ENCODE measurements at regions not wholly inside any gene's neighbourhood (a gene's known extent, or its start where the extent isn't known, plus 50 kb on each side); places are given as distances from the start of the nearest gene placed in this dataset.

- H3K79me1 ChIP-seq (ENCODE audit: low read depth, low read length): no peaks in the 10 kb centered on the region
- no peaks in the 10 kb centered on the region for H4K20me1 ChIP-seq (replicated peaks in 1 of 2; ENCODE audit: control insufficient read depth in 1 of 2, insufficient read depth in 2 of 2, low read length in 2 of 2)
- H4K8ac ChIP-seq (ENCODE audit: extremely low read depth, insufficient read depth, low read length): no peak overlapping the region
- ChIA-PET POLR2A (ENCODE audit: partially characterized antibody) (no interaction called here), CTCF (ENCODE audit: partially characterized antibody) (interaction anchor here (1.2 to 2.5 kb wide), 2 partner anchors 12 to 18 kb away, joined by 3 to 9 read pairs; no protein-coding TSS in a partner anchor)
- no peak overlapping the region for H4K91ac ChIP-seq (replicated peaks; ENCODE audit: insufficient read length, low read length)
- no peak overlapping the region for H2BK20ac ChIP-seq (ENCODE audit: low read length)
- H3K79me2 ChIP-seq (ENCODE audit: control insufficient read depth in 1 of 2, insufficient read depth in 2 of 2, low read length in 2 of 2): no peaks in the 10 kb centered on the region
- H3K4me2 ChIP-seq (ENCODE audit: insufficient read depth in 1 of 2, low read depth in 2 of 2, low read length in 2 of 2): no peak overlapping the region
- H3K14ac ChIP-seq (ENCODE audit: insufficient read length): no peak overlapping the region
- H2AK5ac ChIP-seq (ENCODE audit: low read depth, low read length): no peak overlapping the region
- H2BK120ac ChIP-seq (replicated peaks; ENCODE audit: low read depth, low read length): no peak overlapping the region
- no peak overlapping the region for H3K4me3 ChIP-seq (ENCODE audit: extremely low read depth in 1 of 4, insufficient read depth in 2 of 4, low read depth in 3 of 4, low read length in 4 of 4)
- DNase-seq (ENCODE audit: low read depth in 1 of 2, low spot score in 2 of 2): no peak
- H3K56ac ChIP-seq (replicated peaks; ENCODE audit: insufficient read length, low read depth, low read length): no peak overlapping the region
- no peaks in the 10 kb centered on the region for H3K9me3 ChIP-seq (ENCODE audit: insufficient read depth in 2 of 2, low read depth in 1 of 2, low read length in 1 of 2)
- 0 out of 2 replicates have a peak, but pooled peaks cover 2% of the 10 kb centered on the region for H3K23me2 ChIP-seq (ENCODE audit: low read depth, low read length)
- H2BK15ac ChIP-seq (ENCODE audit: low read length): no peak overlapping the region
- H2BK12ac ChIP-seq (ENCODE audit: low read depth, low read length): no peak overlapping the region
- no peak overlapping the region for H2BK5ac ChIP-seq (ENCODE audit: low read depth, low read length)
- H3K18ac ChIP-seq (ENCODE audit: extremely low read depth, low read length): no peak overlapping the region
- H3K36me3 ChIP-seq (ENCODE audit: control insufficient read depth in 2 of 4, insufficient read depth in 4 of 4, low read length in 3 of 4): no peaks in the 10 kb centered on the region
- no peak for TF ChIP-seq JUN (IDR thresholded peaks at IDR 0.05; ENCODE audit: low read depth, low read length)
- no peak for TF ChIP-seq RNF2 (IDR thresholded peaks at IDR 0.05; ENCODE audit: borderline replicate concordance, low read depth, low read length, missing control alignments, poor library complexity, severe bottlenecking)
- TF ChIP-seq RAD21 (IDR thresholded peaks at IDR 0.05 in 1 of 2, conservative IDR thresholded peaks at IDR 0.05 in 1 of 2; ENCODE audit: low read depth in 2 of 2, low read length in 2 of 2): no peak
- no peak for TF ChIP-seq HDAC2 (IDR thresholded peaks at IDR 0.05; ENCODE audit: borderline replicate concordance in 1 of 2, low read depth in 2 of 2, low read length in 2 of 2)
- no peaks in the 10 kb centered on the region for H3K27me3 ChIP-seq (replicated peaks in 1 of 4; ENCODE audit: control insufficient read depth in 3 of 4, extremely low read depth in 1 of 4, insufficient read depth in 3 of 4, low read length in 3 of 4)
- no peak overlapping the region for H2AFZ ChIP-seq (ENCODE audit: low read length)
- H3K4ac ChIP-seq (replicated peaks; ENCODE audit: insufficient read length, low read depth, low read length): no peak overlapping the region
- 93% methylated on average over 5 of the region's 5 CpGs; no CpG with 5 or more reads in 1 of the 2 experiments for WGBS, 2 experiments (ENCODE audit: extremely low coverage in 1 of 2, insufficient coverage in 1 of 2, insufficient read length in 1 of 2, insufficient replicate concordance in 2 of 2, low coverage in 1 of 2, low lambda C conversion rate in 2 of 2, missing lambda C conversion rate in 1 of 2)
- H3K9ac ChIP-seq (replicated peaks in 1 of 4; ENCODE audit: extremely low read depth in 1 of 4, low read depth in 3 of 4, low read length in 3 of 4): no peak overlapping the region
- no peak overlapping the region for H4K5ac ChIP-seq (ENCODE audit: insufficient read length, low read depth, low read length)
- H3K27ac ChIP-seq (ENCODE audit: low read depth, low read length): no peak overlapping the region
- no peak overlapping the region for H3K23ac ChIP-seq (ENCODE audit: insufficient read length)
- H3K4me1 ChIP-seq (replicated peaks in 1 of 4; ENCODE audit: control insufficient read depth in 3 of 4, insufficient read depth in 4 of 4, low read length in 3 of 4): no peaks in the 10 kb centered on the region
- FAIRE-seq: no peak
Measured at GRCh38 chr10:71908998-71909397, 55.2 kb upstream of the CHST3 start.

All from H1 (cell line).